ENCODE measurements at regions not wholly inside any gene's neighbourhood (a gene's known extent, or its start where the extent isn't known, plus 50 kb on each side); places are given as distances from the start of the nearest gene placed in this dataset.
"Not testable (repeated sequence)": the region's sequence is repeated elsewhere in the genome, so short reads cannot be mapped to it uniquely, and the experiment has no call there.

DNA sequence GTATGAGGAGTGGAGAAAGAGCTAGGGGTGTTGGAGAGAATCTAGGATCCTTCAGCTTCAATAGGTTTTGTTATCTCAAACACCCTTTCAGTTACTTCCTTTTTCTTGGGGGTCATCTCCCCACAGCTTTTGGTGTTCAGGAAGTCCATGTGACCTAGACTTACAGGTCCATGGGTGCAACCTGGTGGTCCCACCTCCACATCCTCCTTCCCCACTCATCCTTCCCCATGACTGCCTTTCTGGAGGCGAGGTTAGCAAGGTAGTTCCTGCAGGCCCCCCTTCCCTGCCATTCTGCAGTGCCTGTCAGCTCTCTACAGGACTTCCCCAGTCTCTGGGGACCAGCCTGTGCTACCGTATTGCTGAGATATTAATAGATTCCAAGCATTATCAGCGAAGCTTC, 107.6 kb downstream of the TMEM17 start:
- no peaks in the 10 kb centered on the region for H3K36me3 ChIP-seq
- Mint-ChIP-seq H3K9me3 (no peaks in the 10 kb centered on the region), H3K27ac (no peak overlapping the region), H3K36me3 (no peaks in the 10 kb centered on the region), H3K27me3 (ENCODE audit: insufficient read depth, low read depth) (peaks cover 2% of the 10 kb centered on the region), H3K4me3 (no peak overlapping the region), H3K4me1 (no peaks in the 10 kb centered on the region)
- no peak overlapping the region for H3K27ac ChIP-seq
- no peak overlapping the region for H3K9ac ChIP-seq
- H3K4me2 ChIP-seq: no peak overlapping the region
- TF ChIP-seq EZH2 (IDR thresholded peaks at IDR 0.05): no peak
- peak overlapping the region; percentile 59 for H2AFZ ChIP-seq (replicated peaks)
- H3F3A ChIP-seq (ENCODE audit: low read depth): no peaks in the 10 kb centered on the region
- no peaks in the 10 kb centered on the region for H4K20me1 ChIP-seq (ENCODE audit: low read depth)
- DNase-seq (ENCODE audit: low spot score): no peak
- no peaks in the 10 kb centered on the region for H3K79me2 ChIP-seq (ENCODE audit: low read depth)
- no peak overlapping the region for H3K4me3 ChIP-seq
- H3K27me3 ChIP-seq: no peaks in the 10 kb centered on the region
- H3K9me3 ChIP-seq (ENCODE audit: low read depth): no peaks in the 10 kb centered on the region
- no peaks in the 10 kb centered on the region for H3K4me1 ChIP-seq

DNA sequence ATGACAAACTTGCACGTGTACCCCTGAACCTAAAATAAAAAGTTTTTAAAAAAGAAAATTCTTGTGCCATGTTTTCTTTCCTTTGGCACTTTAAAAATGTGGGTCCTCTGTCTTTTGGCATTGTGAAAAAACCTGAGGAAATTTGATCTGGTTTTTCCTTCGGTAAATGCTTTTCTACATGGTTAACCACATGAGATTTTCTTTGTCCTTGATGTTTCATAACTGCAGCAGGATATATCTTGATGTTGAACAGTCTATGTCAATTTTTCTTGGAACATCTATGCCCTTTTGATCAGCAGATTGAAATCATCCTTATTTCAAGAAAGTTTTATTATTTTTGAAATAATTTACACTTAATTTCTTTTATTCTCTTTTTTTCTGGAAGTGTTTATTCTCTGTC, 109.1 kb downstream of the TMEM17 start:
- Histone ChIP-seq H2AFZ (replicated peaks) (no peak overlapping the region), H3K9me3 (ENCODE audit: low read depth) (no peaks in the 10 kb centered on the region), H3K27me3 (no peaks in the 10 kb centered on the region), H3F3A (ENCODE audit: low read depth) (no peaks in the 10 kb centered on the region), H3K79me2 (ENCODE audit: low read depth) (no peaks in the 10 kb centered on the region), H3K4me2 (no peak overlapping the region), H3K36me3 (no peaks in the 10 kb centered on the region), H3K4me3 (no peak overlapping the region), H4K20me1 (ENCODE audit: low read depth) (no peaks in the 10 kb centered on the region), H3K27ac (no peak overlapping the region), H3K9ac (no peak overlapping the region), H3K4me1 (no peaks in the 10 kb centered on the region)
- TF ChIP-seq EZH2 (IDR thresholded peaks at IDR 0.05) (no peak), EZH2phosphoT487 (IDR thresholded peaks at IDR 0.05) (no peak)
- TF ChIP-seq, protein P1, sequence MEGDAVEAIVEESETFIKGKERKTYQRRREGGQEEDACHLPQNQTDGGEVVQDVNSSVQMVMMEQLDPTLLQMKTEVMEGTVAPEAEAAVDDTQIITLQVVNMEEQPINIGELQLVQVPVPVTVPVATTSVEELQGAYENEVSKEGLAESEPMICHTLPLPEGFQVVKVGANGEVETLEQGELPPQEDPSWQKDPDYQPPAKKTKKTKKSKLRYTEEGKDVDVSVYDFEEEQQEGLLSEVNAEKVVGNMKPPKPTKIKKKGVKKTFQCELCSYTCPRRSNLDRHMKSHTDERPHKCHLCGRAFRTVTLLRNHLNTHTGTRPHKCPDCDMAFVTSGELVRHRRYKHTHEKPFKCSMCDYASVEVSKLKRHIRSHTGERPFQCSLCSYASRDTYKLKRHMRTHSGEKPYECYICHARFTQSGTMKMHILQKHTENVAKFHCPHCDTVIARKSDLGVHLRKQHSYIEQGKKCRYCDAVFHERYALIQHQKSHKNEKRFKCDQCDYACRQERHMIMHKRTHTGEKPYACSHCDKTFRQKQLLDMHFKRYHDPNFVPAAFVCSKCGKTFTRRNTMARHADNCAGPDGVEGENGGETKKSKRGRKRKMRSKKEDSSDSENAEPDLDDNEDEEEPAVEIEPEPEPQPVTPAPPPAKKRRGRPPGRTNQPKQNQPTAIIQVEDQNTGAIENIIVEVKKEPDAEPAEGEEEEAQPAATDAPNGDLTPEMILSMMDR (IDR thresholded peaks at IDR 0.05): no peak
- H3K9me3 Mint-ChIP-seq: no peaks in the 10 kb centered on the region
- no peak overlapping the region for H3K4me3 Mint-ChIP-seq
- no peaks in the 10 kb centered on the region for H3K36me3 Mint-ChIP-seq
- H3K4me1 Mint-ChIP-seq: no peaks in the 10 kb centered on the region
- no peaks in the 10 kb centered on the region for H3K27me3 Mint-ChIP-seq (ENCODE audit: insufficient read depth, low read depth)
- DNase-seq (ENCODE audit: low spot score): no peak
- no peak overlapping the region for H3K27ac Mint-ChIP-seq

DNA sequence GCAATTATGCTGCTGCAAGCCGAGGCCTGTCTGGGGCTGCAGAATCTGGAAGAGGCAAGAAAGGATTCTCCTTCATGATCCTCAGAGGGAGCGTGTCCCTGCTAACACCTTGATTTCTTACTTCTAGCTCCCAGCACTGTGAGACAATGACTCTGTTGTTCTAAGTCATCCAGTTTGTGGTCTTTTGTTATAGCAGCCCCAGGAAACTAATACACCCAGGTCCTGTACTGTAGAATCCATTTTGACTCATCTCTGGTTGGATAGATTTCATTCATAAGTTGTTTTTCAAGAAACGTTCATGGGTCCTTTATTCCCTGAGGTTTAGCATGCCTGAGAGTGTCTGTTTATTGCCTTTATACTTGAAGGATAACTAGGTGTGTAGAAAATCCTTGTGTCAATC, 112.7 kb downstream of the TMEM17 start:
- H3K9me3 Mint-ChIP-seq: peaks cover 1% of the 10 kb centered on the region
- Histone ChIP-seq H2AFZ (replicated peaks) (no peak overlapping the region), H3K9me3 (ENCODE audit: low read depth) (no peaks in the 10 kb centered on the region), H4K20me1 (ENCODE audit: low read depth) (no peaks in the 10 kb centered on the region), H3K9ac (no peak overlapping the region), H3K27me3 (no peaks in the 10 kb centered on the region), H3K4me2 (no peak overlapping the region), H3F3A (ENCODE audit: low read depth) (no peaks in the 10 kb centered on the region), H3K4me1 (no peaks in the 10 kb centered on the region), H3K79me2 (ENCODE audit: low read depth) (no peaks in the 10 kb centered on the region), H3K27ac (no peak overlapping the region), H3K4me3 (no peak overlapping the region), H3K36me3 (no peaks in the 10 kb centered on the region)
- H3K4me3 Mint-ChIP-seq: no peak overlapping the region
- no peak overlapping the region for H3K27ac Mint-ChIP-seq
- H3K27me3 Mint-ChIP-seq (ENCODE audit: insufficient read depth, low read depth): peaks cover under 1% of the 10 kb centered on the region
- H3K36me3 Mint-ChIP-seq: no peaks in the 10 kb centered on the region
- DNase-seq (ENCODE audit: low spot score): no peak
- H3K4me1 Mint-ChIP-seq: no peaks in the 10 kb centered on the region
- TF ChIP-seq EZH2phosphoT487 (IDR thresholded peaks at IDR 0.05): no peak
- TF ChIP-seq, protein P1 (IDR thresholded peaks at IDR 0.05): no peak
- TF ChIP-seq EZH2 (IDR thresholded peaks at IDR 0.05): no peak

DNA sequence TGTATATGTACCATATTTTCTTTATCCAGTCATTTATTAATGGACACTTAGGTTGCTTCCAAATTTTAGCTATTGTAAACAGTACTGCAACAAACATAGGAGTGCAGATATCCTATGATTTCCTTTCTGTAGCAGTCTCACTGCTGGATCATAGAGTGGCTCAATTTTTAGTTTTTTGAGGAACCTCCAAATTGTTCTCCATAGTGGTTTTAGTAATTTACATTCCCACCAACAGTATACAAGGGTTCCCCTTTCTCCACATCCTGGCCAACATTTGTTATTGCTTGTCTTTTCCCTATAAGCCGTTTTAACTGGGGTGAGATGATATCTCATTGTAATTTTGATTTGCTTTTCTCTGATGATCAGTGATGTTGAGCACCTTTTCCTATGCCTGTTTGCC, 114.3 kb downstream of the TMEM17 start:
- H3K4me1 ChIP-seq: no peaks in the 10 kb centered on the region
- peaks cover 5% of the 10 kb centered on the region for H3K27me3 Mint-ChIP-seq (ENCODE audit: insufficient read depth, low read depth)
- no peak overlapping the region for H3K27ac Mint-ChIP-seq
- H3K9me3 Mint-ChIP-seq: peaks cover 7% of the 10 kb centered on the region
- no peaks in the 10 kb centered on the region for H3K36me3 ChIP-seq
- H2AFZ ChIP-seq (replicated peaks): no peak overlapping the region
- TF ChIP-seq EZH2phosphoT487 (IDR thresholded peaks at IDR 0.05) (no peak), EZH2 (IDR thresholded peaks at IDR 0.05) (no peak)
- TF ChIP-seq, protein P1 (IDR thresholded peaks at IDR 0.05): no peak
- H3K27me3 ChIP-seq: no peaks in the 10 kb centered on the region
- no peak overlapping the region for H3K27ac ChIP-seq
- no peaks in the 10 kb centered on the region for H4K20me1 ChIP-seq (ENCODE audit: low read depth)
- DNase-seq (ENCODE audit: low spot score): no peak
- no peaks in the 10 kb centered on the region for H3K79me2 ChIP-seq (ENCODE audit: low read depth)
- H3K4me3 Mint-ChIP-seq: no peak overlapping the region
- H3K4me1 Mint-ChIP-seq: no peaks in the 10 kb centered on the region
- H3K4me3 ChIP-seq: no peak overlapping the region
- H3K9ac ChIP-seq: no peak overlapping the region
- H3F3A ChIP-seq (ENCODE audit: low read depth): no peaks in the 10 kb centered on the region
- H3K4me2 ChIP-seq: no peak overlapping the region
- H3K36me3 Mint-ChIP-seq: no peaks in the 10 kb centered on the region
- H3K9me3 ChIP-seq (ENCODE audit: low read depth): no peaks in the 10 kb centered on the region

DNA sequence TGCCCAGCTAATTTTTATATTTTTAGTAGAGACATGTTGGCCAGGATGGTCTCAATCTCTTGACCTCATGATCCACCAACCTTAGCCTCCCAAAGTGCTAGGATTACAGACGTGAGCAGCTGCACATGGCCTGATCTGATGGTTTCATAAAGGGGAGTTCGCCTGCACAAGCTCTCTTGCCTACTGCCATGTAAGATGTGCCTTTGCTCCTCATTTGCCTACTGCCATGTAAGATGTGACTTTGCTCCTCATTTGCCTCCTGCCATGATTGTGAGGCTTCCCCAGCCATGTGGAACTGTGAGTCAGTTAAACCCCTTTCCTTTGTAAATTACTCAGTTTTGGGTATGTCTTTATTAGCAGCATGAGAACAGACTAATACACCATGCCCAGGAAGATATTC, 119.6 kb downstream of the TMEM17 start:
- H3K27me3 ChIP-seq; H3K9me3 ChIP-seq (ENCODE audit: low read depth); DNase-seq (ENCODE audit: low spot score); H3K4me2 ChIP-seq; H4K20me1 ChIP-seq (ENCODE audit: low read depth); H3K9ac ChIP-seq; H3K27ac ChIP-seq; H3K36me3 Mint-ChIP-seq; H3K79me2 ChIP-seq (ENCODE audit: low read depth); H2AFZ ChIP-seq (replicated peaks); H3K4me3 Mint-ChIP-seq; H3F3A ChIP-seq (ENCODE audit: low read depth); H3K4me1 Mint-ChIP-seq; H3K27ac Mint-ChIP-seq; H3K4me3 ChIP-seq; H3K27me3 Mint-ChIP-seq (ENCODE audit: insufficient read depth, low read depth); H3K4me1 ChIP-seq; H3K36me3 ChIP-seq: not testable (repeated sequence)
- peaks cover 29% of the 10 kb centered on the region for H3K9me3 Mint-ChIP-seq
